Trophoblast cell (in vitro differentiated cells and primary cell): ENCODE measurements at regions not wholly inside any gene's neighbourhood (a gene's known extent, or its start where the extent isn't known, plus 50 kb on each side); places are given as distances from the start of the nearest gene placed in this dataset.

Experiments
- DNase-seq, 2 donors: peaks; one replicate each; pipeline ENCODE4 v3.0.0-alpha.2; 2016
- H2AFZ ChIP-seq: 2 replicates; pipeline ENCODE4 v1.6.1; 2013; ENCODE audit warnings: low read length, moderate library complexity, mild to moderate bottlenecking; ENCODE audit not compliant: insufficient read depth, poor library complexity
- H2AK5ac ChIP-seq: 2 replicates; pipeline ENCODE4 v1.6.1; 2013; ENCODE audit warnings: mild to moderate bottlenecking, low read length
- H2BK120ac ChIP-seq: 2 replicates; pipeline ENCODE4 v1.6.1; 2013; ENCODE audit warnings: low read length, mild to moderate bottlenecking, moderate library complexity; ENCODE audit not compliant: insufficient read depth, poor library complexity
- H2BK12ac ChIP-seq: 2 replicates; pipeline ENCODE4 v1.6.1; 2013; ENCODE audit warnings: mild to moderate bottlenecking, low read length, moderate library complexity
- H2BK5ac ChIP-seq: 2 replicates; pipeline ENCODE4 v1.6.1; 2013; ENCODE audit warnings: low read length, low read depth, moderate library complexity, mild to moderate bottlenecking; ENCODE audit not compliant: poor library complexity
- H3K14ac ChIP-seq: 2 replicates; pipeline ENCODE4 v1.6.1; 2013; ENCODE audit warnings: mild to moderate bottlenecking, low read length
- H3K18ac ChIP-seq: 2 replicates; pipeline ENCODE4 v1.6.1; 2013; ENCODE audit warnings: mild to moderate bottlenecking, low read length
- H3K23ac ChIP-seq: 2 replicates; pipeline ENCODE4 v1.6.1; 2013; ENCODE audit warnings: low read length
- H3K27ac ChIP-seq: 2 replicates; pipeline ENCODE4 v1.5.1; 2013; ENCODE audit warnings: low read depth, mild to moderate bottlenecking, inconsistent platforms, low read length, moderate library complexity
- H3K27me3 ChIP-seq: 2 replicates; pipeline ENCODE4 v1.6.1; 2013; ENCODE audit warnings: inconsistent platforms, mild to moderate bottlenecking, low read length, moderate library complexity; ENCODE audit not compliant: insufficient read depth
- H3K36me3 ChIP-seq, 2 experiments: 1 replicate in 1 of 2; 2 replicates in 1 of 2; pipeline ENCODE4 v1.6.1; 2013; ENCODE audit warnings: low read length in 2 of 2, mild to moderate bottlenecking in 2 of 2, moderate library complexity in 1 of 2; ENCODE audit not compliant: insufficient read depth in 2 of 2, control insufficient read depth in 1 of 2
- H3K4ac ChIP-seq: 2 replicates; pipeline ENCODE4 v1.6.1; 2013; ENCODE audit warnings: low read depth, mild to moderate bottlenecking, low read length, moderate library complexity
- H3K4me1 ChIP-seq, 2 experiments: 1 replicate in 1 of 2; 2 replicates in 1 of 2; pipeline ENCODE4 v1.6.1; 2013; ENCODE audit warnings: low read length in 2 of 2, mild to moderate bottlenecking in 2 of 2, moderate library complexity in 1 of 2; ENCODE audit not compliant: insufficient read depth in 2 of 2, control insufficient read depth in 1 of 2
- H3K4me2 ChIP-seq: 2 replicates; pipeline ENCODE4 v1.6.1; 2013; ENCODE audit warnings: inconsistent platforms, mild to moderate bottlenecking, low read length, moderate library complexity
- H3K4me3 ChIP-seq: 2 replicates; pipeline ENCODE4 v1.5.1; 2013; ENCODE audit warnings: mild to moderate bottlenecking, low read depth, low read length, inconsistent platforms
- H3K79me1 ChIP-seq: one replicate; pipeline ENCODE4 v1.6.1; 2013; ENCODE audit warnings: low read length
- H3K79me2 ChIP-seq: 2 replicates; pipeline ENCODE4 v1.6.1; 2013; ENCODE audit warnings: low read length, mild to moderate bottlenecking; ENCODE audit not compliant: control insufficient read depth, insufficient read depth, poor library complexity
- H3K9ac ChIP-seq: 2 replicates; pipeline ENCODE4 v1.6.1; 2013; ENCODE audit warnings: mild to moderate bottlenecking, low read length
- H3K9me3 ChIP-seq: 2 replicates; pipeline ENCODE4 v1.6.1; 2013; ENCODE audit warnings: low read depth, mild to moderate bottlenecking, control low read depth, inconsistent platforms, low read length; ENCODE audit not compliant: insufficient read depth
- H4K12ac ChIP-seq: 2 replicates; pipeline ENCODE4 v1.6.1; 2013; ENCODE audit warnings: low read depth, mild to moderate bottlenecking, low read length, moderate library complexity
- H4K8ac ChIP-seq: 2 replicates; pipeline ENCODE4 v1.6.1; 2013; ENCODE audit warnings: low read depth, mild to moderate bottlenecking, low read length, moderate library complexity
- H4K91ac ChIP-seq: one replicate; pipeline ENCODE4 v1.6.1; 2013; ENCODE audit warnings: low read depth, mild to moderate bottlenecking, low read length, moderate library complexity
- WGBS: extraction: QIAGEN DNeasy Blood & Tissue Kit; methylation state at CpG from one replicate; pipeline ENCODE4 v1.1.7; 2013; ENCODE audit warnings: missing lambda C conversion rate; ENCODE audit not compliant: insufficient read length, insufficient coverage; ENCODE audit errors: extremely low coverage; 5-methylcytosine and 5-hydroxymethylcytosine counted together

DNA sequence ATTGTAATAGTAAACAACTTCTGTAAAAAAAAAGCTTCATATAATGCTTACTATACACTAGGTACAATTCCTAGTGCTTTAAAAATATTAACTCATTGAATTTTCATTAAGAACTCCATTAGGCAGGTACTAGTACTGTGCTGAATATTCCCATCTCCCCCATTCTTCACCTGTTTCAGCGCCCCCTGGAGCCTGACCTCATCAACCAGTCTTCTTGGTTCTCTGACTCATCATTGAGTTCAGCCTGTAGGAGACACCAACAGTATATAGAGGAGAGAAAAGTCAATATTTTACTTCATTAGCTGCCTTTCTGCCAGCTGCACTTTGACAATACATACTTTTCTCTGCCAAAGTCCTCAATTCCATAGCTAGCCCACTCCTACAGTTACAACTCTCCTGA is 1009.9 kb upstream of the KLHL29 start:
- no peak overlapping the region for H4K91ac ChIP-seq
- no peak overlapping the region for H3K14ac ChIP-seq
- no peaks in the 10 kb centered on the region for H3K4me1 ChIP-seq
- H4K12ac ChIP-seq, result no peak overlapping the region
- no peak overlapping the region for H2AFZ ChIP-seq
- H3K18ac ChIP-seq, result no peak overlapping the region
- H3K36me3 ChIP-seq, result no peaks in the 10 kb centered on the region
- no peak overlapping the region for H3K4ac ChIP-seq
- no peaks in the 10 kb centered on the region for H3K27me3 ChIP-seq
- no peak overlapping the region for H2BK12ac ChIP-seq
- no peak overlapping the region for H2BK5ac ChIP-seq
- no peak overlapping the region for H2AK5ac ChIP-seq
- no peak for DNase-seq
- no peak overlapping the region for H3K4me3 ChIP-seq
- H3K9me3 ChIP-seq, result no peaks in the 10 kb centered on the region
- H3K79me1 ChIP-seq, result no peaks in the 10 kb centered on the region
- H4K8ac ChIP-seq, result no peak overlapping the region
- H3K79me2 ChIP-seq, result no peaks in the 10 kb centered on the region
- no peak overlapping the region for H3K9ac ChIP-seq
- H3K27ac ChIP-seq, result no peak overlapping the region
- H2BK120ac ChIP-seq, result no peak overlapping the region
- H3K23ac ChIP-seq, result no peak overlapping the region
- no CpG with 5 or more reads among the region's 1 CpG for WGBS
- no peak overlapping the region for H3K4me2 ChIP-seq

- no peaks in the 10 kb centered on the region for H3K4me1 ChIP-seq
- H3K4me3 ChIP-seq, result no peak overlapping the region
- H3K23ac ChIP-seq, result no peak overlapping the region
- H4K8ac ChIP-seq, result no peak overlapping the region
- H3K4ac ChIP-seq, result no peak overlapping the region
- H3K4me2 ChIP-seq, result peak overlapping the region; percentile 40
- no peak overlapping the region for H2BK5ac ChIP-seq
- no CpG with 5 or more reads among the region's 6 CpGs for WGBS
- H3K18ac ChIP-seq, result no peak overlapping the region
- no peak overlapping the region for H3K27ac ChIP-seq
- H3K9ac ChIP-seq, result no peak overlapping the region
- no peak for DNase-seq
- no peak overlapping the region for H2BK120ac ChIP-seq
- no peak overlapping the region for H4K12ac ChIP-seq
- H3K36me3 ChIP-seq, result no peaks in the 10 kb centered on the region
- H2AFZ ChIP-seq, result no peak overlapping the region
- no peaks in the 10 kb centered on the region for H3K9me3 ChIP-seq
- no peaks in the 10 kb centered on the region for H3K27me3 ChIP-seq
- no peaks in the 10 kb centered on the region for H3K79me1 ChIP-seq
- H2AK5ac ChIP-seq, result no peak overlapping the region
- no peaks in the 10 kb centered on the region for H3K79me2 ChIP-seq
- H3K14ac ChIP-seq, result no peak overlapping the region
- no peak overlapping the region for H4K91ac ChIP-seq
- no peak overlapping the region for H2BK12ac ChIP-seq
These were observed 1007.7 kb upstream of the KLHL29 start for GRCh38 chr2:22377268-22377667.

GRCh38 chr2:22382479-22383169 is 1002.4 kb upstream of the KLHL29 start:
- H3K79me1 ChIP-seq, result no peaks in the 10 kb centered on the region

DNA sequence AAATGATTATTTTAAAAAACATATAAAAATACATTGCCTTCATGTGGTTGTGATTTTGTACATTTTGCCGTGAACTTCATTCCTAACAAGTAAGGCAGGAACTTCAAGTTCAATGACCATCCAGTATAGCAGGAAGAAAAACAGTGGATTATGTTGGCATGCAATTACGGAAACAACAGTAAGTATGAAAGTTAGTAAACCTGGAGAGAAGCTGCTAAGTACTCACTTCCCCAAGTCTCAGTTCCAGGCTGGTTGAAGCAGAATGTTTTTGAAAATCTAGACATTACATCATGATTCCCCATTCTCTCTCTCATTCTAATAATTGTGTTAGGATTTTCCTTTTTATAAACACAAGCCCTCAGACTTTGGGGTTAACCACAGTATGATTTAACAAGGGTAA is 987.1 kb upstream of the KLHL29 start:
- whole genome bisulfite sequencing, result no CpG with 5 or more reads among the region's 2 CpGs
- Histone ChIP-seq H4K8ac (no peak overlapping the region), H3K27ac (no peak overlapping the region), H3K9me3 (no peaks in the 10 kb centered on the region), H2BK12ac (no peak overlapping the region), H3K79me2 (no peaks in the 10 kb centered on the region), H4K91ac (no peak overlapping the region), H3K4me1 (peaks cover 0 to 2% of the 10 kb centered on the region in 2 experiments), H3K4me3 (no peak overlapping the region), H3K23ac (no peak overlapping the region), H2BK120ac (no peak overlapping the region), H2AK5ac (no peak overlapping the region), H3K18ac (no peak overlapping the region), H4K12ac (no peak overlapping the region), H3K4ac (no peak overlapping the region), H3K36me3 (no peaks in the 10 kb centered on the region), H3K14ac (no peak overlapping the region), H3K9ac (no peak overlapping the region), H2BK5ac (no peak overlapping the region), H3K27me3 (no peaks in the 10 kb centered on the region), H3K79me1 (peaks cover 8% of the 10 kb centered on the region), H3K4me2 (no peak overlapping the region), H2AFZ (no peak overlapping the region)
- no peak for DNase-seq

More at GRCh38 chr2:22382479-22383169, 1002.4 kb upstream of the KLHL29 start:
- Histone ChIP-seq H3K27ac (no peak overlapping the region), H4K91ac (no peak overlapping the region), H3K4me3 (no peak overlapping the region), H2BK12ac (no peak overlapping the region), H2AK5ac (no peak overlapping the region), H3K14ac (no peak overlapping the region), H3K36me3 (no peaks in the 10 kb centered on the region), H3K23ac (no peak overlapping the region), H3K18ac (no peak overlapping the region), H3K27me3 (no peaks in the 10 kb centered on the region), H3K4me2 (no peak overlapping the region), H3K9me3 (no peaks in the 10 kb centered on the region), H2BK5ac (no peak overlapping the region), H3K79me2 (no peaks in the 10 kb centered on the region), H4K12ac (no peak overlapping the region), H3K4me1 (no peaks in the 10 kb centered on the region), H3K4ac (no peak overlapping the region), H2AFZ (no peak overlapping the region), H4K8ac (no peak overlapping the region), H2BK120ac (no peak overlapping the region), H3K9ac (no peak overlapping the region)
- DNase-seq, result no peak
- no CpG with 5 or more reads among the region's 11 CpGs for WGBS
